ENCODE measurements at regions not wholly inside any gene's neighbourhood (a gene's known extent, or its start where the extent isn't known, plus 50 kb on each side); places are given as distances from the start of the nearest gene placed in this dataset.

- no peak for TF ChIP-seq ETS1 (IDR thresholded peaks at IDR 0.05)
- TF ChIP-seq, protein P1, sequence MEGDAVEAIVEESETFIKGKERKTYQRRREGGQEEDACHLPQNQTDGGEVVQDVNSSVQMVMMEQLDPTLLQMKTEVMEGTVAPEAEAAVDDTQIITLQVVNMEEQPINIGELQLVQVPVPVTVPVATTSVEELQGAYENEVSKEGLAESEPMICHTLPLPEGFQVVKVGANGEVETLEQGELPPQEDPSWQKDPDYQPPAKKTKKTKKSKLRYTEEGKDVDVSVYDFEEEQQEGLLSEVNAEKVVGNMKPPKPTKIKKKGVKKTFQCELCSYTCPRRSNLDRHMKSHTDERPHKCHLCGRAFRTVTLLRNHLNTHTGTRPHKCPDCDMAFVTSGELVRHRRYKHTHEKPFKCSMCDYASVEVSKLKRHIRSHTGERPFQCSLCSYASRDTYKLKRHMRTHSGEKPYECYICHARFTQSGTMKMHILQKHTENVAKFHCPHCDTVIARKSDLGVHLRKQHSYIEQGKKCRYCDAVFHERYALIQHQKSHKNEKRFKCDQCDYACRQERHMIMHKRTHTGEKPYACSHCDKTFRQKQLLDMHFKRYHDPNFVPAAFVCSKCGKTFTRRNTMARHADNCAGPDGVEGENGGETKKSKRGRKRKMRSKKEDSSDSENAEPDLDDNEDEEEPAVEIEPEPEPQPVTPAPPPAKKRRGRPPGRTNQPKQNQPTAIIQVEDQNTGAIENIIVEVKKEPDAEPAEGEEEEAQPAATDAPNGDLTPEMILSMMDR (conservative IDR thresholded peaks at IDR 0.05; ENCODE audit: low read depth in 2 of 2) = no peak
Observed at GRCh38 chr1:38153778-38154470, 107.3 kb upstream of the POU3F1 start.

All from GM23338 (cell line).